PC-9 (cell line): ENCODE measurements at regions not wholly inside any gene's neighbourhood (a gene's known extent, or its start where the extent isn't known, plus 50 kb on each side); places are given as distances from the start of the nearest gene placed in this dataset.

Experiments
- BruUV-seq: library from RNA; stranded (reverse); fragments of 400-500 nt; replicated peaks from 2 replicates; lab custom pipeline; 2021; lab: Mats Ljungman, UMichigan
- CTCF ChIA-PET: fragments of 300-600 bp; sonication (Branson Sonifier 250); formaldehyde crosslinking; loops from one replicate; lab custom pipeline; 2022; ENCODE audit warnings: antibody characterized with exemption; lab: Charles Lee
- POLR2A ChIA-PET: fragments of 300-600 bp; sonication (Branson Sonifier 250); formaldehyde crosslinking; loops from one replicate; lab custom pipeline; 2022; ENCODE audit warnings: antibody characterized with exemption; ENCODE audit not compliant: unreplicated experiment; lab: Charles Lee
- DNase-seq, 2 experiments: peaks; one replicate each; pipeline versions ENCODE4 v3.0.0 to v3.0.0-alpha.2; 2015 to 2022; ENCODE audit warnings: mixed read lengths in 1 of 2
- H2AFZ ChIP-seq: fragments of 200-600 bp; sonication (generic); 2 replicates; pipeline ENCODE4 v1.8.1; 2017; ENCODE audit warnings: antibody characterized with exemption
- H3F3A ChIP-seq: fragments of 200-600 bp; sonication (generic); 2 replicates; pipeline ENCODE4 v1.8.1; 2017; ENCODE audit warnings: antibody characterized with exemption, mild to moderate bottlenecking, low read depth; ENCODE audit not compliant: insufficient read depth
- H3K27ac ChIP-seq: fragments of 200-600 bp; sonication (generic); 2 replicates; pipeline ENCODE4 v1.6.1; 2016; ENCODE audit warnings: mixed run types
- H3K27me3 ChIP-seq: fragments of 200-600 bp; sonication (generic); 2 replicates; pipeline ENCODE4 v1.6.1; 2016; ENCODE audit warnings: low read depth, mixed run types; ENCODE audit not compliant: insufficient read depth
- H3K36me3 ChIP-seq: fragments of 200-600 bp; sonication (generic); 2 replicates; pipeline ENCODE4 v1.6.1; 2016; ENCODE audit warnings: low read depth, mixed run types
- H3K4me1 ChIP-seq: fragments of 200-600 bp; sonication (generic); replicated peaks from 2 replicates; pipeline ENCODE4 v1.6.1; 2016; ENCODE audit warnings: mixed run types; ENCODE audit not compliant: insufficient read depth
- H3K4me2 ChIP-seq: fragments of 200-600 bp; sonication (generic); 2 replicates; pipeline ENCODE4 v1.6.1; 2017; ENCODE audit warnings: mixed run types
- H3K4me3 ChIP-seq: fragments of 200-600 bp; sonication (generic); 2 replicates; pipeline ENCODE4 v1.6.1; 2016; ENCODE audit warnings: mixed run types
- H3K79me2 ChIP-seq: fragments of 200-600 bp; sonication (generic); 2 replicates; pipeline ENCODE4 v1.6.1; 2017; ENCODE audit warnings: low read depth, mixed run types
- H3K9me2 ChIP-seq: fragments of 200-600 bp; sonication (generic); 2 replicates; pipeline ENCODE4 v1.8.1; 2017; ENCODE audit warnings: mild to moderate bottlenecking; ENCODE audit not compliant: insufficient read depth
- H3K9me3 ChIP-seq: fragments of 200-600 bp; sonication (generic); 2 replicates; pipeline ENCODE4 v1.8.1; 2016; ENCODE audit warnings: low read depth; ENCODE audit not compliant: insufficient read depth
- H4K20me1 ChIP-seq: fragments of 200-600 bp; sonication (generic); 2 replicates; pipeline ENCODE4 v1.8.1; 2017; ENCODE audit not compliant: insufficient read depth
- CTCF ChIP-seq: fragments of 200-600 bp; sonication (generic); conservative IDR thresholded peaks from 2 replicates; pipeline ENCODE4 v1.6.1; 2017; ENCODE audit warnings: mixed run types, antibody characterized with exemption, mild to moderate bottlenecking, moderate library complexity
- EZH2 ChIP-seq: fragments of 200-600 bp; sonication (generic); IDR thresholded peaks from 2 replicates; pipeline ENCODE4 v1.8.0; 2017; ENCODE audit warnings: antibody characterized with exemption, low read depth
- intact Hi-C: fragments of 100-400 bp; cut with micrococcal nuclease; formaldehyde crosslinking; loops from one replicate; pipeline ENCODE4 v1.10.0; 2022; ENCODE audit not compliant: unreplicated experiment

GRCh38 chrX:716136-716535 is 85.5 kb downstream of the SHOX start:
- Histone ChIP-seq H3K4me3 (no peak overlapping the region), H3K36me3 (no peaks in the 10 kb centered on the region), H3K27ac (no peak overlapping the region), H4K20me1 (no peaks in the 10 kb centered on the region), H2AFZ (no peak overlapping the region), H3K27me3 (no peaks in the 10 kb centered on the region), H3K79me2 (no peaks in the 10 kb centered on the region), H3K9me2 (no peaks in the 10 kb centered on the region), H3K4me2 (no peak overlapping the region), H3K9me3 (no peaks in the 10 kb centered on the region), H3F3A (no peaks in the 10 kb centered on the region), H3K4me1 (no peaks in the 10 kb centered on the region)
- BruUV-seq, result no TSS peak
- intact Hi-C loops, result no loop called here
- ChIA-PET CTCF (no interaction called here), POLR2A (no interaction called here)
- no peak for DNase-seq
- TF ChIP-seq EZH2, result no peak
- no peak for TF ChIP-seq CTCF

GRCh38 chrX:714131-714530 is 83.5 kb downstream of the SHOX start:
- no peak for TF ChIP-seq CTCF
- TF ChIP-seq EZH2, result no peak
- Histone ChIP-seq H3K4me2 (no peak overlapping the region), H3K27ac (no peak overlapping the region), H3K27me3 (no peaks in the 10 kb centered on the region), H3K4me1 (no peaks in the 10 kb centered on the region), H3K36me3 (no peaks in the 10 kb centered on the region), H3K4me3 (no peak overlapping the region), H3F3A (no peaks in the 10 kb centered on the region), H4K20me1 (no peaks in the 10 kb centered on the region), H3K79me2 (no peaks in the 10 kb centered on the region), H3K9me3 (no peaks in the 10 kb centered on the region), H3K9me2 (no peaks in the 10 kb centered on the region), H2AFZ (no peak overlapping the region)
- no peak for DNase-seq
- BruUV-seq, result no TSS peak
- ChIA-PET POLR2A (no interaction called here), CTCF (no interaction called here)
- intact Hi-C loops, result no loop called here
